ENCODE measurements at regions not wholly inside any gene's neighbourhood (a gene's known extent, or its start where the extent isn't known, plus 50 kb on each side); places are given as distances from the start of the nearest gene placed in this dataset.

DNA sequence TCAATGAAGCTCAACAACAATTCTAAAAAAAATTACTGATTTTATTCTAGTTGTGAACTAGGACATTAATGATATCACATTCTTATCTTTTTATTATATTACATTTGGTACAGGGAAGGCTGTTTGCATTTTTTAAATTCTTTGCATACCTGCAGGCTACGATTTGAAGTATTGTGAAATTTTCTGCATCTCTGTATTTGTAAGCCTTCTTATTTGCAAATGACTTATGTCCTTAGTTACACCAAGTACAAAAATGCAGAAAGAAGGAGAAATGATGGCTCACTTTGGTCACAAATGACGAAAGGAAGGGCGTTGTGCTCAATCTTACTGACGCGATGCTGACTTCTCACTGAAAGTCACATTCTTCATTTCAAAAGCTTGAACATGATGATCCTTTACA is 227.5 kb upstream of the SOX11 start:
- TF ChIP-seq, protein P1, sequence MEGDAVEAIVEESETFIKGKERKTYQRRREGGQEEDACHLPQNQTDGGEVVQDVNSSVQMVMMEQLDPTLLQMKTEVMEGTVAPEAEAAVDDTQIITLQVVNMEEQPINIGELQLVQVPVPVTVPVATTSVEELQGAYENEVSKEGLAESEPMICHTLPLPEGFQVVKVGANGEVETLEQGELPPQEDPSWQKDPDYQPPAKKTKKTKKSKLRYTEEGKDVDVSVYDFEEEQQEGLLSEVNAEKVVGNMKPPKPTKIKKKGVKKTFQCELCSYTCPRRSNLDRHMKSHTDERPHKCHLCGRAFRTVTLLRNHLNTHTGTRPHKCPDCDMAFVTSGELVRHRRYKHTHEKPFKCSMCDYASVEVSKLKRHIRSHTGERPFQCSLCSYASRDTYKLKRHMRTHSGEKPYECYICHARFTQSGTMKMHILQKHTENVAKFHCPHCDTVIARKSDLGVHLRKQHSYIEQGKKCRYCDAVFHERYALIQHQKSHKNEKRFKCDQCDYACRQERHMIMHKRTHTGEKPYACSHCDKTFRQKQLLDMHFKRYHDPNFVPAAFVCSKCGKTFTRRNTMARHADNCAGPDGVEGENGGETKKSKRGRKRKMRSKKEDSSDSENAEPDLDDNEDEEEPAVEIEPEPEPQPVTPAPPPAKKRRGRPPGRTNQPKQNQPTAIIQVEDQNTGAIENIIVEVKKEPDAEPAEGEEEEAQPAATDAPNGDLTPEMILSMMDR (IDR thresholded peaks at IDR 0.05; ENCODE audit: low read depth, low read length) = no peak
- no peak for TF ChIP-seq EZH2phosphoT487 (IDR thresholded peaks at IDR 0.05; ENCODE audit: low read depth)

Data from OCI-LY3 (cell line).